Ovary (tissue), 7 donors: ENCODE measurements at regions not wholly inside any gene's neighbourhood (a gene's known extent, or its start where the extent isn't known, plus 50 kb on each side); places are given as distances from the start of the nearest gene placed in this dataset.
"Not testable (repeated sequence)": the region's sequence is repeated elsewhere in the genome, so short reads cannot be mapped to it uniquely, and the experiment has no call there.

Experiments used
- DNase-seq, 5 donors: peaks; one replicate each; pipeline ENCODE4 v3.0.0-alpha.2; 2019 to 2020
- H3K27ac ChIP-seq, 2 donors: fragments of 200-600 bp; one replicate each; pipeline versions ENCODE4 v1.5.1 to v1.8.0; 2019 to 2022
- H3K27me3 ChIP-seq: fragments of 200-600 bp; one replicate; pipeline ENCODE4 v1.8.0; 2022
- H3K36me3 ChIP-seq: fragments of 200-600 bp; sonication (generic); one replicate; pipeline ENCODE4 v1.5.1; 2019
- H3K4me1 ChIP-seq: one replicate; pipeline ENCODE4 v1.8.1; 2013; ENCODE audit warnings: mild to moderate bottlenecking, moderate library complexity; ENCODE audit not compliant: insufficient read depth
- H3K4me3 ChIP-seq: fragments of 200-600 bp; sonication (generic); one replicate; pipeline ENCODE4 v1.5.1; 2017
- H3K9me3 ChIP-seq, 2 donors: fragments of 200-600 bp in 1 of 2; sonication (generic) in 1 of 2; one replicate each; pipeline versions ENCODE4 v1.5.1 to v1.8.1; 2013 to 2019; ENCODE audit warnings: mild to moderate bottlenecking in 1 of 2, moderate library complexity in 1 of 2
- CTCF ChIP-seq, 3 donors: fragments of 450-650 bp in 2 of 3; fragments of 200-600 bp in 1 of 3; IDR thresholded peaks; one replicate each; pipeline versions ENCODE4 v1.5.1 to v1.8.0; 2016 to 2022; ENCODE audit warnings: antibody characterized with exemption in 3 of 3, mild to moderate bottlenecking in 1 of 3
- EP300 ChIP-seq: sonication (generic); formaldehyde crosslinking; IDR thresholded peaks from one replicate; pipeline ENCODE4 v1.6.1; 2017; ENCODE audit warnings: antibody characterized with exemption
- POLR2A ChIP-seq: fragments of 450-650 bp; IDR thresholded peaks from one replicate; pipeline ENCODE4 v1.6.1; 2017; ENCODE audit warnings: antibody characterized with exemption, mild to moderate bottlenecking, moderate library complexity
- WGBS, 3 donors: extraction: QIAGEN DNeasy Blood & Tissue Kit in 1 of 3; methylation state at CpG; one replicate each; pipeline versions ENCODE4 v1.1.5 to v1.1.7; 2013 to 2017; 5-methylcytosine and 5-hydroxymethylcytosine counted together
- intact Hi-C, 4 donors: fragments of 100-400 bp; cut with DNase I; formaldehyde crosslinking; loops; one replicate each; pipeline versions ENCODE4 v1.11.0 to v1.15.1; 2022 to 2023
- donor health status: DM: no; HTN: no; CAD: no; lungs with moderate emphysema.
- donor health status: DM: no; HTN: no; CAD: no.
- donor health status: Bipolar disorder and iron deficiency.
- donor health status: DM: no; HTN: no; CAD: no.
- donor health status: DM: yes; HTN: yes; CAD: no.

- WGBS, 3 donors: 59 to 80% (median 67%) methylated on average over 1 of the region's 1 CpG
- Histone ChIP-seq H3K4me1 (no peaks in the 10 kb centered on the region), H3K4me3 (no peak overlapping the region), H3K27me3 (no peaks in the 10 kb centered on the region), H3K27ac (no peak overlapping the region), H3K36me3 (no peaks in the 10 kb centered on the region), H3K9me3 (no peaks in the 10 kb centered on the region)
- intact Hi-C loops: no loop called here
- no peak for DNase-seq
- TF ChIP-seq POLR2A: no peak
- no peak for TF ChIP-seq EP300
- TF ChIP-seq CTCF (IDR thresholded peaks at IDR 0.05): no peak
Observed at GRCh38 chr12:73226593-73226992, 954.4 kb downstream of the TRHDE start.

GRCh38 chr12:73228828-73229227 lies 956.7 kb downstream of the TRHDE start:
- H3K27ac ChIP-seq, intact Hi-C loops, H3K27me3 ChIP-seq, H3K4me1 ChIP-seq, H3K36me3 ChIP-seq, H3K4me3 ChIP-seq, DNase-seq, H3K9me3 ChIP-seq: not testable (repeated sequence)
- WGBS, 3 donors: 24 to 48% (median 34%) methylated on average over 1 of the region's 1 CpG

- no peaks in the 10 kb centered on the region for H3K9me3 ChIP-seq
- H3K36me3 ChIP-seq: no peaks in the 10 kb centered on the region
- no peak for DNase-seq
- TF ChIP-seq POLR2A (no peak), EP300 (no peak), CTCF (IDR thresholded peaks at IDR 0.05) (no peak)
- no peaks in the 10 kb centered on the region for H3K4me1 ChIP-seq
- intact Hi-C loops: no loop called here
- WGBS, 3 donors: 81 to 89% (median 85%) methylated on average over 3 of the region's 3 CpGs
- no peak overlapping the region for H3K4me3 ChIP-seq
- no peak overlapping the region for H3K27ac ChIP-seq
- H3K27me3 ChIP-seq: no peaks in the 10 kb centered on the region
Observed at GRCh38 chr12:73235387-73235786, 963.2 kb downstream of the TRHDE start.

- no peak overlapping the region for H3K4me3 ChIP-seq
- no peaks in the 10 kb centered on the region for H3K9me3 ChIP-seq
- H3K27me3 ChIP-seq: no peaks in the 10 kb centered on the region
- no peaks in the 10 kb centered on the region for H3K36me3 ChIP-seq
- 86 to 88% (median 86%) methylated on average over 1 of the region's 1 CpG for WGBS, 3 donors
- no peaks in the 10 kb centered on the region for H3K4me1 ChIP-seq
- TF ChIP-seq CTCF (IDR thresholded peaks at IDR 0.05): no peak
- no peak for TF ChIP-seq POLR2A
- TF ChIP-seq EP300: no peak
- intact Hi-C loops: no loop called here
- no peak overlapping the region for H3K27ac ChIP-seq
- no peak for DNase-seq
Observed at GRCh38 chr12:73240110-73240509, 967.9 kb downstream of the TRHDE start.

GRCh38 chr12:73262788-73263381 lies 990.7 kb downstream of the TRHDE start:
- no peaks in the 10 kb centered on the region for H3K4me1 ChIP-seq
- intact Hi-C loops: no loop called here
- no peaks in the 10 kb centered on the region for H3K27me3 ChIP-seq
- H3K27ac ChIP-seq: no peak overlapping the region
- 0 to 10% (median 9%) methylated on average over 1 of the region's 1 CpG for WGBS, 3 donors
- H3K36me3 ChIP-seq: no peaks in the 10 kb centered on the region
- no peak for DNase-seq
- no peaks in the 10 kb centered on the region for H3K9me3 ChIP-seq
- TF ChIP-seq POLR2A (no peak), EP300 (no peak), CTCF (IDR thresholded peaks at IDR 0.05) (no peak)
- H3K4me3 ChIP-seq: no peak overlapping the region
